Keratinocyte (primary cell): ENCODE measurements at regions not wholly inside any gene's neighbourhood (a gene's known extent, or its start where the extent isn't known, plus 50 kb on each side); places are given as distances from the start of the nearest gene placed in this dataset.
"Not testable (repeated sequence)": the region's sequence is repeated elsewhere in the genome, so short reads cannot be mapped to it uniquely, and the experiment has no call there.

Experiments used
- DNase-seq: peaks from one replicate; pipeline ENCODE4 v3.0.0-alpha.2; 2011; ENCODE audit warnings: low read depth, missing footprints, low spot score
- FAIRE-seq: peaks from 2 replicates; lab custom pipeline; 2011; peaks lifted over from hg19 to GRCh38; lab: Jason Lieb, UNC
- H2AFZ ChIP-seq: 2 replicates; pipeline ENCODE4 v1.6.0; 2012; ENCODE audit warnings: low read length, control low read depth, inconsistent platforms; ENCODE audit not compliant: control insufficient read depth
- H3K27ac ChIP-seq: 2 replicates; pipeline ENCODE4 v1.5.1; 2011; ENCODE audit warnings: low read length; ENCODE audit not compliant: control insufficient read depth, insufficient read depth
- H3K27me3 ChIP-seq: 3 replicates; pipeline ENCODE4 v1.6.0; 2011; ENCODE audit warnings: low read length; ENCODE audit not compliant: control insufficient read depth, insufficient read depth; ENCODE audit errors: extremely low read depth
- H3K36me3 ChIP-seq, 2 experiments: 2 replicates in 1 of 2; 3 replicates in 1 of 2; pipeline ENCODE4 v1.5.1; 2011; ENCODE audit warnings: low read length in 2 of 2, mild to moderate bottlenecking in 1 of 2; ENCODE audit not compliant: control insufficient read depth in 2 of 2, insufficient read depth in 2 of 2; ENCODE audit errors: extremely low read depth in 1 of 2
- H3K4me1 ChIP-seq: 3 replicates; pipeline ENCODE4 v1.5.1; 2011; ENCODE audit warnings: low read length; ENCODE audit not compliant: control insufficient read depth, insufficient read depth; ENCODE audit errors: extremely low read depth
- H3K4me2 ChIP-seq: 3 replicates; pipeline ENCODE4 v1.6.0; 2011; ENCODE audit warnings: low read depth, low read length; ENCODE audit not compliant: control insufficient read depth, insufficient read depth; ENCODE audit errors: extremely low read depth
- H3K4me3 ChIP-seq, 3 experiments: fragments of 200-600 bp in 1 of 3; sonication (generic) in 1 of 3; 2 replicates in 2 of 3; 3 replicates in 1 of 3; pipeline ENCODE4 v1.5.1; 2011 to 2016; ENCODE audit warnings: low read length in 3 of 3, mild to moderate bottlenecking in 3 of 3, control low read depth in 2 of 3, inconsistent platforms in 1 of 3, low read depth in 1 of 3, mixed read lengths in 1 of 3, mixed run types in 1 of 3, moderate library complexity in 1 of 3; ENCODE audit not compliant: control insufficient read depth in 2 of 3, insufficient read depth in 2 of 3; ENCODE audit errors: extremely low read depth in 1 of 3
- H3K79me2 ChIP-seq: 2 replicates; pipeline ENCODE4 v1.6.0; 2012; ENCODE audit warnings: low read length; ENCODE audit not compliant: control insufficient read depth, insufficient read depth
- H3K9ac ChIP-seq: 3 replicates; pipeline ENCODE4 v1.6.0; 2011; ENCODE audit warnings: low read length; ENCODE audit not compliant: control insufficient read depth, insufficient read depth; ENCODE audit errors: extremely low read depth
- H3K9me1 ChIP-seq: 3 replicates; pipeline ENCODE4 v1.6.0; 2011; ENCODE audit warnings: low read length; ENCODE audit not compliant: control insufficient read depth, insufficient read depth; ENCODE audit errors: extremely low read depth
- H3K9me3 ChIP-seq: 2 replicates; pipeline ENCODE4 v1.5.1; 2012; ENCODE audit warnings: low read depth, low read length; ENCODE audit not compliant: control insufficient read depth
- H4K20me1 ChIP-seq: 3 replicates; pipeline ENCODE4 v1.6.0; 2011; ENCODE audit warnings: low read length; ENCODE audit not compliant: control insufficient read depth, insufficient read depth; ENCODE audit errors: extremely low read depth
- EZH2 ChIP-seq: IDR thresholded peaks from one replicate; pipeline ENCODE4 v1.6.1; 2012; ENCODE audit warnings: inconsistent platforms, mild to moderate bottlenecking, low read length, moderate library complexity
- dilution Hi-C: fragments of 300-500 bp; cut with MboI; formaldehyde crosslinking; loops from one replicate; pipeline ENCODE4 v1.7.0; 2020; ENCODE audit warnings: low sequenced_read_pairs; ENCODE audit not compliant: extremely low pct_ligation_motif_present
- TF ChIP-seq, protein P1 (sequence below), 3 experiments: IDR thresholded peaks in 1 of 3; conservative IDR thresholded peaks in 1 of 3; optimal IDR thresholded peaks in 1 of 3; 2 replicates in 2 of 3; 3 replicates in 1 of 3; pipeline versions ENCODE3 to v1.5.1; 2011; ENCODE audit warnings: low read length in 3 of 3, mild to moderate bottlenecking in 3 of 3, moderate library complexity in 2 of 3, control low read depth in 1 of 3, inconsistent platforms in 1 of 3; ENCODE audit not compliant: insufficient read depth in 2 of 3; ENCODE audit errors: extremely low read depth in 1 of 3

- dilution Hi-C loops: no loop called here
- Histone ChIP-seq H3K4me2 (no peak overlapping the region), H3K9me3 (no peaks in the 10 kb centered on the region), H3K9ac (no peak overlapping the region), H4K20me1 (no peaks in the 10 kb centered on the region), H3K27ac (no peak overlapping the region), H3K27me3 (no peaks in the 10 kb centered on the region), H3K36me3 (no peaks in the 10 kb centered on the region), H3K4me3 (no peak overlapping the region), H3K9me1 (no peaks in the 10 kb centered on the region), H2AFZ (no peak overlapping the region), H3K79me2 (no peaks in the 10 kb centered on the region), H3K4me1 (no peaks in the 10 kb centered on the region)
- TF ChIP-seq, protein P1, sequence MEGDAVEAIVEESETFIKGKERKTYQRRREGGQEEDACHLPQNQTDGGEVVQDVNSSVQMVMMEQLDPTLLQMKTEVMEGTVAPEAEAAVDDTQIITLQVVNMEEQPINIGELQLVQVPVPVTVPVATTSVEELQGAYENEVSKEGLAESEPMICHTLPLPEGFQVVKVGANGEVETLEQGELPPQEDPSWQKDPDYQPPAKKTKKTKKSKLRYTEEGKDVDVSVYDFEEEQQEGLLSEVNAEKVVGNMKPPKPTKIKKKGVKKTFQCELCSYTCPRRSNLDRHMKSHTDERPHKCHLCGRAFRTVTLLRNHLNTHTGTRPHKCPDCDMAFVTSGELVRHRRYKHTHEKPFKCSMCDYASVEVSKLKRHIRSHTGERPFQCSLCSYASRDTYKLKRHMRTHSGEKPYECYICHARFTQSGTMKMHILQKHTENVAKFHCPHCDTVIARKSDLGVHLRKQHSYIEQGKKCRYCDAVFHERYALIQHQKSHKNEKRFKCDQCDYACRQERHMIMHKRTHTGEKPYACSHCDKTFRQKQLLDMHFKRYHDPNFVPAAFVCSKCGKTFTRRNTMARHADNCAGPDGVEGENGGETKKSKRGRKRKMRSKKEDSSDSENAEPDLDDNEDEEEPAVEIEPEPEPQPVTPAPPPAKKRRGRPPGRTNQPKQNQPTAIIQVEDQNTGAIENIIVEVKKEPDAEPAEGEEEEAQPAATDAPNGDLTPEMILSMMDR (optimal IDR thresholded peaks at IDR 0.05 in 1 of 3, IDR thresholded peaks at IDR 0.05 in 1 of 3, conservative IDR thresholded peaks at IDR 0.05 in 1 of 3; ENCODE audit: extremely low read depth in 1 of 3, insufficient read depth in 2 of 3, low read length in 3 of 3): no peak
- no peak for TF ChIP-seq EZH2
- no peak for FAIRE-seq
- no peak for DNase-seq
Measured at GRCh38 chr6:101090281-101090680, 209.2 kb upstream of the ASCC3 start.

GRCh38 chr6:101098605-101099004 lies 217.5 kb upstream of the ASCC3 start:
- H3K27me3 ChIP-seq, H4K20me1 ChIP-seq, FAIRE-seq, H3K79me2 ChIP-seq, H2AFZ ChIP-seq, dilution Hi-C loops, H3K27ac ChIP-seq, DNase-seq, H3K9ac ChIP-seq, H3K4me1 ChIP-seq, H3K4me2 ChIP-seq, H3K4me3 ChIP-seq, H3K9me3 ChIP-seq, H3K9me1 ChIP-seq, H3K36me3 ChIP-seq: not testable (repeated sequence)

DNA sequence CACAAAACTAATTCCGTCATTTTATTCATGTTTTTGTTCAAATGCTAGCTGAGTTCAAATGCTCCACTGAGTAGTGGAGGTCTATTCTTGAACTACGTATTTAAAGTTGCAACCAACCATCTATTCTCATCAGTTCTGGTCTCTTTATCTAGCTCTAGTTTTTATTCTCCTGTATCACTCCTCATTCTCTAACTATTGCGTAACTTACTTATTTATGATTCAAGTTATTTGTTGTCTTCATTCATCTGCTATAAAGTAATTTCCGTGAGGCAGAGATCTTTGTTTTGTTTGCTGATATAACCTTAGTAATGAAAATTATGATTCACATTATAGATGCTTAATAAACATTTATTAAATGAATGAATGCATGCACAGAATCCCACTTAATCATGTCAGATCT lies 221.6 kb upstream of the ASCC3 start:
- no peaks in the 10 kb centered on the region for H3K9me3 ChIP-seq
- no peaks in the 10 kb centered on the region for H3K4me1 ChIP-seq
- H3K9ac ChIP-seq: no peak overlapping the region
- H3K4me2 ChIP-seq: no peak overlapping the region
- H3K36me3 ChIP-seq: no peaks in the 10 kb centered on the region
- FAIRE-seq (no peak), DNase-seq (no peak)
- TF ChIP-seq, protein P1 (optimal IDR thresholded peaks at IDR 0.05 in 1 of 3, IDR thresholded peaks at IDR 0.05 in 1 of 3, conservative IDR thresholded peaks at IDR 0.05 in 1 of 3; ENCODE audit: extremely low read depth in 1 of 3, insufficient read depth in 2 of 3, low read length in 3 of 3): no peak
- no peak for TF ChIP-seq EZH2
- no peaks in the 10 kb centered on the region for H3K79me2 ChIP-seq
- no peak overlapping the region for H3K4me3 ChIP-seq
- no peaks in the 10 kb centered on the region for H3K27me3 ChIP-seq
- no peaks in the 10 kb centered on the region for H4K20me1 ChIP-seq
- no peaks in the 10 kb centered on the region for H3K9me1 ChIP-seq
- no peak overlapping the region for H2AFZ ChIP-seq
- H3K27ac ChIP-seq: no peak overlapping the region
- dilution Hi-C loops: no loop called here
